ENCODE measurements at regions not wholly inside any gene's neighbourhood (a gene's known extent, or its start where the extent isn't known, plus 50 kb on each side); places are given as distances from the start of the nearest gene placed in this dataset.
"Not testable (repeated sequence)": the region's sequence is repeated elsewhere in the genome, so short reads cannot be mapped to it uniquely, and the experiment has no call there.

GRCh38 chr9:64776269-64776668, 508.7 kb downstream of the FOXD4L5 start:
- TF ChIP-seq CTCF, POLR2A (IDR thresholded peaks at IDR 0.05): not testable (repeated sequence)

Data from body of pancreas (tissue), 4 donors.